Natural killer cell treated with Interleukin-12 subunit alpha and Interleukin-12 subunit beta and Interleukin-15 and Interleukin-18, amount 100 ng/mL, for 72 hours (primary cell): ENCODE measurements at regions not wholly inside any gene's neighbourhood (a gene's known extent, or its start where the extent isn't known, plus 50 kb on each side); places are given as distances from the start of the nearest gene placed in this dataset.

Experiments used
- ATAC-seq, 2 donors: fragments of 150-1000 bp; cut with Tn5 transposase in 1 of 2; sonication (Bioruptor Pico), chemical (Tn5 transposase) in 1 of 2; 2 replicates each; pipeline ENCODE4 v1.10.0; 2021
- DNase-seq: peaks from one replicate; pipeline ENCODE4 v3.0.0; 2022; ENCODE audit warnings: low spot score
- H3K27ac Mint-ChIP-seq, 2 donors: 1 replicate in 1 of 2; 2 replicates in 1 of 2; pipeline ENCODE4 v1.8.0; 2022; ENCODE audit warnings: mixed read lengths in 2 of 2, mild to moderate bottlenecking in 1 of 2, moderate library complexity in 1 of 2
- H3K27me3 Mint-ChIP-seq, 2 donors: 1 replicate in 1 of 2; 2 replicates in 1 of 2; pipeline ENCODE4 v1.8.0; 2022; ENCODE audit warnings: mixed read lengths in 2 of 2
- H3K36me3 Mint-ChIP-seq: one replicate; pipeline ENCODE4 v1.8.0; 2022; ENCODE audit warnings: mixed read lengths
- H3K4me1 Mint-ChIP-seq, 2 donors: 1 replicate in 1 of 2; 2 replicates in 1 of 2; pipeline ENCODE4 v1.8.0; 2022; ENCODE audit warnings: low read depth in 2 of 2, mixed read lengths in 2 of 2, mild to moderate bottlenecking in 1 of 2
- H3K4me3 Mint-ChIP-seq: one replicate; pipeline ENCODE4 v1.8.0; 2022; ENCODE audit warnings: mixed read lengths
- H3K9me3 Mint-ChIP-seq: 2 replicates; pipeline ENCODE4 v1.8.0; 2022; ENCODE audit warnings: mixed read lengths

- H3K4me1 Mint-ChIP-seq: no peaks in the 10 kb centered on the region
- peaks cover 6% of the 10 kb centered on the region for H3K9me3 Mint-ChIP-seq
- no peak for ATAC-seq
- no peak for DNase-seq
- no peak overlapping the region for H3K27ac Mint-ChIP-seq
- H3K36me3 Mint-ChIP-seq: no peaks in the 10 kb centered on the region
- no peaks in the 10 kb centered on the region for H3K27me3 Mint-ChIP-seq
- H3K4me3 Mint-ChIP-seq: no peak overlapping the region
Measured at GRCh38 chr13:68234274-68234673, 1004.1 kb upstream of the PCDH9 start.

GRCh38 chr13:68232351-68233130 lies 1002.4 kb upstream of the PCDH9 start:
- H3K4me3 Mint-ChIP-seq: no peak overlapping the region
- H3K27me3 Mint-ChIP-seq: no peaks in the 10 kb centered on the region
- no peak for ATAC-seq
- H3K27ac Mint-ChIP-seq: no peak overlapping the region
- H3K9me3 Mint-ChIP-seq: peaks cover 10% of the 10 kb centered on the region
- no peak for DNase-seq
- H3K36me3 Mint-ChIP-seq: no peaks in the 10 kb centered on the region
- no peaks in the 10 kb centered on the region for H3K4me1 Mint-ChIP-seq

- Mint-ChIP-seq H3K36me3 (peaks cover 10% of the 10 kb centered on the region), H3K4me3 (no peak overlapping the region), H3K27me3 (no peaks in the 10 kb centered on the region), H3K27ac (no peak overlapping the region), H3K9me3 (peaks cover 22% of the 10 kb centered on the region), H3K4me1 (no peaks in the 10 kb centered on the region)
- ATAC-seq (no peak), DNase-seq (no peak)
Measured at GRCh38 chr13:68214691-68215415, 984.7 kb upstream of the PCDH9 start.

- no peaks in the 10 kb centered on the region for H3K27me3 Mint-ChIP-seq
- DNase-seq (no peak), ATAC-seq (no peak)
- H3K9me3 Mint-ChIP-seq: peaks cover 7% of the 10 kb centered on the region
- no peak overlapping the region for H3K4me3 Mint-ChIP-seq
- no peaks in the 10 kb centered on the region for H3K4me1 Mint-ChIP-seq
- no peaks in the 10 kb centered on the region for H3K36me3 Mint-ChIP-seq
- H3K27ac Mint-ChIP-seq: no peak overlapping the region
Measured at GRCh38 chr13:68199271-68199670, 969.1 kb upstream of the PCDH9 start.

- ATAC-seq (no peak), DNase-seq (no peak)
- Mint-ChIP-seq H3K4me1 (no peaks in the 10 kb centered on the region), H3K9me3 (peaks cover 20% of the 10 kb centered on the region), H3K4me3 (no peak overlapping the region), H3K27ac (no peak overlapping the region), H3K27me3 (no peaks in the 10 kb centered on the region), H3K36me3 (no peaks in the 10 kb centered on the region)
Measured at GRCh38 chr13:68190818-68191217, 960.7 kb upstream of the PCDH9 start.

- Mint-ChIP-seq H3K36me3 (no peaks in the 10 kb centered on the region), H3K27me3 (no peaks in the 10 kb centered on the region), H3K4me3 (no peak overlapping the region), H3K9me3 (peaks cover 8% of the 10 kb centered on the region), H3K4me1 (no peaks in the 10 kb centered on the region), H3K27ac (no peak overlapping the region)
- DNase-seq (no peak), ATAC-seq (no peak)
Measured at GRCh38 chr13:68185444-68186141, 955.5 kb upstream of the PCDH9 start.

GRCh38 chr13:68176475-68176874 lies 946.3 kb upstream of the PCDH9 start:
- ATAC-seq (no peak), DNase-seq (no peak)
- Mint-ChIP-seq H3K27ac (no peak overlapping the region), H3K27me3 (no peaks in the 10 kb centered on the region), H3K36me3 (peaks cover 4% of the 10 kb centered on the region), H3K4me3 (no peak overlapping the region), H3K9me3 (peaks cover 13% of the 10 kb centered on the region), H3K4me1 (no peaks in the 10 kb centered on the region)

- H3K27me3 Mint-ChIP-seq: no peaks in the 10 kb centered on the region
- ATAC-seq (no peak), DNase-seq (no peak)
- no peak overlapping the region for H3K4me3 Mint-ChIP-seq
- H3K36me3 Mint-ChIP-seq: peaks cover 4% of the 10 kb centered on the region
- no peak overlapping the region for H3K27ac Mint-ChIP-seq
- peaks cover 10% of the 10 kb centered on the region for H3K9me3 Mint-ChIP-seq
- no peaks in the 10 kb centered on the region for H3K4me1 Mint-ChIP-seq
Measured at GRCh38 chr13:68174893-68175292, 944.8 kb upstream of the PCDH9 start.

GRCh38 chr13:68173111-68173510 lies 943.0 kb upstream of the PCDH9 start:
- no peaks in the 10 kb centered on the region for H3K4me1 Mint-ChIP-seq
- no peak overlapping the region for H3K4me3 Mint-ChIP-seq
- ATAC-seq (no peak), DNase-seq (no peak)
- H3K36me3 Mint-ChIP-seq: peaks cover 4% of the 10 kb centered on the region
- H3K27me3 Mint-ChIP-seq: no peaks in the 10 kb centered on the region
- peaks cover 10% of the 10 kb centered on the region for H3K9me3 Mint-ChIP-seq
- no peak overlapping the region for H3K27ac Mint-ChIP-seq

- Mint-ChIP-seq H3K36me3 (peaks cover 4% of the 10 kb centered on the region), H3K27me3 (no peaks in the 10 kb centered on the region), H3K4me3 (no peak overlapping the region), H3K27ac (no peak overlapping the region), H3K4me1 (no peaks in the 10 kb centered on the region), H3K9me3 (peaks cover 4% of the 10 kb centered on the region)
- ATAC-seq (no peak), DNase-seq (peak; percentile 55)
Measured at GRCh38 chr13:68170961-68171360, 940.8 kb upstream of the PCDH9 start.

- H3K9me3 Mint-ChIP-seq: peaks cover 7% of the 10 kb centered on the region
Measured at GRCh38 chr13:68168448-68168847, 938.3 kb upstream of the PCDH9 start.

GRCh38 chr13:68160466-68160865 lies 930.3 kb upstream of the PCDH9 start:
- Mint-ChIP-seq H3K9me3 (peaks cover 8% of the 10 kb centered on the region), H3K27ac (no peak overlapping the region), H3K36me3 (no peaks in the 10 kb centered on the region), H3K4me1 (no peaks in the 10 kb centered on the region), H3K27me3 (no peaks in the 10 kb centered on the region), H3K4me3 (no peak overlapping the region)
- ATAC-seq: no peak
- no peak for DNase-seq

More at GRCh38 chr13:68168448-68168847, 938.3 kb upstream of the PCDH9 start:
- H3K4me1 Mint-ChIP-seq: no peaks in the 10 kb centered on the region
- DNase-seq (no peak), ATAC-seq (no peak)
- no peak overlapping the region for H3K4me3 Mint-ChIP-seq
- no peaks in the 10 kb centered on the region for H3K27me3 Mint-ChIP-seq
- no peak overlapping the region for H3K27ac Mint-ChIP-seq
- peaks cover 4% of the 10 kb centered on the region for H3K36me3 Mint-ChIP-seq

GRCh38 chr13:68152414-68152813 lies 922.3 kb upstream of the PCDH9 start:
- H3K27ac Mint-ChIP-seq: no peak overlapping the region

GRCh38 chr13:68145852-68146251 lies 915.7 kb upstream of the PCDH9 start:
- H3K4me1 Mint-ChIP-seq: no peaks in the 10 kb centered on the region
- no peak overlapping the region for H3K4me3 Mint-ChIP-seq
- no peaks in the 10 kb centered on the region for H3K36me3 Mint-ChIP-seq
- no peak overlapping the region for H3K27ac Mint-ChIP-seq
- no peaks in the 10 kb centered on the region for H3K27me3 Mint-ChIP-seq
- DNase-seq (no peak), ATAC-seq (no peak)
- peaks cover 12% of the 10 kb centered on the region for H3K9me3 Mint-ChIP-seq

More at GRCh38 chr13:68152414-68152813, 922.3 kb upstream of the PCDH9 start:
- Mint-ChIP-seq H3K4me3 (no peak overlapping the region), H3K36me3 (no peaks in the 10 kb centered on the region), H3K4me1 (no peaks in the 10 kb centered on the region), H3K9me3 (peaks cover 11% of the 10 kb centered on the region), H3K27me3 (no peaks in the 10 kb centered on the region)
- DNase-seq: no peak
- no peak for ATAC-seq
